A549 (cell line): ENCODE measurements at regions not wholly inside any gene's neighbourhood (a gene's known extent, or its start where the extent isn't known, plus 50 kb on each side); places are given as distances from the start of the nearest gene placed in this dataset.

Experiments used
- ATAC-seq, 2 experiments: fragments of 200-7000 bp in 1 of 2; fragments of >200 bp in 1 of 2; cut with Nextera tagmentation in 1 of 2; cut with Tn5 transposase in 1 of 2; 3 replicates each; pipeline versions ENCODE4 v1.8.0 to v1.9.1; 2018 to 2020; ENCODE audit warnings: mild to moderate bottlenecking in 1 of 2, moderate library complexity in 1 of 2
- CTCF ChIA-PET: fragments of 300-600 bp; sonication (Branson Sonifier 250); formaldehyde crosslinking; extraction: SDS; loops from one replicate; lab custom pipeline; 2021; ENCODE audit warnings: antibody characterized with exemption, inconsistent platforms; lab: Yijun Ruan, JAX
- POLR2A ChIA-PET: fragments of 350-600 bp; formaldehyde crosslinking; extraction: SDS; loops from one replicate; lab custom pipeline; 2021; ENCODE audit warnings: antibody characterized with exemption, inconsistent platforms; lab: Yijun Ruan, JAX
- DNase-seq, 2 experiments: peaks; one replicate each; pipeline versions ENCODE4 v3.0.0 to v3.0.0-alpha.2; 2011 to 2016; ENCODE audit warnings: low read depth in 1 of 2, low spot score in 1 of 2
- FAIRE-seq: peaks from 2 replicates; lab custom pipeline; 2011; peaks lifted over from hg19 to GRCh38; lab: Jason Lieb, UNC
- H3K27ac ChIP-seq, 2 experiments: fragments of >200 bp; sonication (Bioruptor Twin); formaldehyde crosslinking; 3 replicates each; pipeline ENCODE4 v1.5.1; 2016 to 2017
- H3K4me1 ChIP-seq: fragments of >200 bp; sonication (Bioruptor Twin); formaldehyde crosslinking; 3 replicates; pipeline ENCODE4 v1.6.1; 2016
- H3K4me2 ChIP-seq: fragments of >200 bp; sonication (Bioruptor Twin); formaldehyde crosslinking; 3 replicates; pipeline ENCODE4 v1.6.1; 2016
- H3K4me3 ChIP-seq: fragments of >200 bp; sonication (Bioruptor Twin); formaldehyde crosslinking; 3 replicates; pipeline ENCODE4 v1.5.1; 2016
- H3K9me3 ChIP-seq: fragments of >200 bp; sonication (Bioruptor Twin); formaldehyde crosslinking; 3 replicates; pipeline ENCODE4 v1.6.1; 2016
- BHLHE40 ChIP-seq: IDR thresholded peaks from 2 replicates; pipeline ENCODE4 v1.6.1; 2012; ENCODE audit warnings: low read depth, low read length, inconsistent platforms
- CEBPB ChIP-seq, 2 experiments: fragments of >200 bp in 1 of 2; sonication (Bioruptor Twin) in 1 of 2; formaldehyde crosslinking in 1 of 2; IDR thresholded peaks; 2 replicates each; pipeline ENCODE4 v1.6.1; 2012 to 2016
- CHD4 ChIP-seq: fragments of 200-600 bp; sonication (generic); IDR thresholded peaks from 2 replicates; pipeline ENCODE4 v1.6.1; 2016; ENCODE audit warnings: antibody characterized with exemption, mild to moderate bottlenecking, borderline replicate concordance
- EHMT2 ChIP-seq: fragments of 200-600 bp; sonication (generic); IDR thresholded peaks from 2 replicates; pipeline ENCODE4 v1.6.1; 2016; ENCODE audit warnings: antibody characterized with exemption, low read depth, mild to moderate bottlenecking, moderate library complexity
- EP300 ChIP-seq, 2 experiments: fragments of >200 bp; sonication (Bioruptor Twin); formaldehyde crosslinking; IDR thresholded peaks; 2 replicates in 1 of 2; 3 replicates in 1 of 2; pipeline ENCODE4 v1.6.1; 2016 to 2017
- HOXB13 ChIP-seq: fragments of 250-450 bp; sonication (Bioruptor Pico); IDR thresholded peaks from 2 replicates; pipeline ENCODE4 v1.5.0; 2020; ENCODE audit warnings: low read depth, mild to moderate bottlenecking, moderate library complexity
- HOXB5 ChIP-seq: fragments of 250-450 bp; sonication (Bioruptor Pico); IDR thresholded peaks from 2 replicates; pipeline ENCODE4 v1.5.0; 2020; ENCODE audit warnings: mild to moderate bottlenecking, moderate library complexity
- JUN ChIP-seq, 2 experiments: fragments of >200 bp; sonication (Bioruptor Twin); formaldehyde crosslinking; IDR thresholded peaks; 2 replicates in 1 of 2; 3 replicates in 1 of 2; pipeline ENCODE4 v1.6.1; 2016 to 2017
- MAZ ChIP-seq: fragments of 150-350 bp; IDR thresholded peaks from 2 replicates; pipeline ENCODE4 v1.6.1; 2014; ENCODE audit warnings: antibody characterized with exemption, low read depth, low read length, borderline replicate concordance
- MYC ChIP-seq: IDR thresholded peaks from 2 replicates; pipeline ENCODE4 v1.6.1; 2012; ENCODE audit warnings: mild to moderate bottlenecking, inconsistent platforms, low read length, improper control_type of control experiment, borderline replicate concordance
- NPAS2 ChIP-seq: fragments of 250-450 bp; sonication (Bioruptor Pico); IDR thresholded peaks from 2 replicates; pipeline ENCODE4 v1.8.0; 2022; ENCODE audit warnings: mild to moderate bottlenecking, moderate library complexity, borderline replicate concordance
- RFX5 ChIP-seq: fragments of 450-650 bp; IDR thresholded peaks from 2 replicates; pipeline ENCODE4 v1.7.1; 2014; ENCODE audit warnings: antibody characterized with exemption, mild to moderate bottlenecking, moderate library complexity
- RNF2 ChIP-seq: fragments of 200-600 bp; sonication (generic); IDR thresholded peaks from 2 replicates; pipeline ENCODE4 v1.6.1; 2016; ENCODE audit warnings: low read depth, mild to moderate bottlenecking, antibody characterized with exemption, moderate library complexity, borderline replicate concordance
- TFCP2L1 ChIP-seq: fragments of 250-450 bp; sonication (Bioruptor Pico); IDR thresholded peaks from 2 replicates; pipeline ENCODE4 v1.5.0; 2021; ENCODE audit warnings: mild to moderate bottlenecking
- ZFP36 ChIP-seq: fragments of 450-650 bp; IDR thresholded peaks from 2 replicates; pipeline ENCODE4 v1.6.1; 2014; ENCODE audit warnings: borderline replicate concordance; ENCODE audit not compliant: partially characterized antibody
- WGBS: methylation state at CpG from one replicate; pipeline ENCODE4 v1.1.6; 2017; ENCODE audit errors: missing lambda C conversion rate; 5-methylcytosine and 5-hydroxymethylcytosine counted together
- TF ChIP-seq, protein P1 (sequence below): IDR thresholded peaks from 2 replicates; pipeline ENCODE4 v1.6.1; 2012
- TF ChIP-seq, protein P2 (sequence below): fragments of 250-450 bp; sonication (Bioruptor Pico); IDR thresholded peaks from 2 replicates; pipeline ENCODE4 v1.5.0; 2020; ENCODE audit warnings: low read depth, mild to moderate bottlenecking, moderate library complexity
- TF ChIP-seq, protein P3 (sequence below): fragments of >200 bp; sonication (Bioruptor Twin); formaldehyde crosslinking; IDR thresholded peaks from 3 replicates; pipeline ENCODE4 v1.5.1; 2016
- TF ChIP-seq, protein P4 (sequence below): fragments of 200-600 bp; sonication (generic); IDR thresholded peaks from 2 replicates; pipeline ENCODE4 v1.6.1; 2016; ENCODE audit warnings: antibody characterized with exemption, mild to moderate bottlenecking, moderate library complexity
- TF ChIP-seq, protein P5 (sequence below): fragments of >200 bp; sonication (Bioruptor Twin); formaldehyde crosslinking; IDR thresholded peaks from 3 replicates; pipeline ENCODE4 v1.6.1; 2016
- TF ChIP-seq, protein P6 (sequence below): fragments of >200 bp; sonication (Bioruptor Twin); formaldehyde crosslinking; IDR thresholded peaks from 2 replicates; pipeline ENCODE4 v1.6.1; 2016

DNA sequence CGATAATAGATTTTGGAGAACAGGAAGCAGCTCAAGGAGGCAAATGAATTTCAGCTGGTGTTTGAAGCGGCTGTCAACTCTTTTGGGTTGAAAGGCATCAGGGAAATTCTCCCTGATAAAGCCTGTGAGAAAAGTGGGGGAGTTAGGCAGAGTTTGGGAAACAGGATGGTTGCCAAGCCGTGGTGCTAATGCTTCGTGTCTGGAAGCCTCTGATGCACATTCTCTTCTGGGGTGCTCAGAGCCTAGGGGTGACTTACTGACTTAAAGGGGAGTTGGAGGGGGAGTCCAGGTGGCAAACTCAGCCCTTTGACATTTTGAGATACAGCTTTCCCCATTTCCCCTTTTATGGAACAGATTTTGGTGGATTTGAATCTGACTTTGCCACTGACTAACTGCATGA lies 202.5 kb upstream of the CLINT1 start:
- FAIRE-seq (no peak), ATAC-seq (no peak), DNase-seq (no peak)
- H3K4me1 ChIP-seq, result no peaks in the 10 kb centered on the region
- H3K4me2 ChIP-seq, result no peak overlapping the region
- WGBS, result 31% methylated on average over 4 of the region's 4 CpGs
- no peak overlapping the region for H3K27ac ChIP-seq
- ChIA-PET CTCF (interaction anchor here (0.7 to 3.3 kb wide), 2 partner anchors 14 to 619 kb away, joined by 3 to 19 read pairs; no protein-coding TSS in a partner anchor), POLR2A (no interaction called here)
- H3K9me3 ChIP-seq, result no peaks in the 10 kb centered on the region
- no peak overlapping the region for H3K4me3 ChIP-seq
- no peak for TF ChIP-seq RNF2
- no peak for TF ChIP-seq EHMT2
- TF ChIP-seq TFCP2L1 (CRISPR knock-in tag), result no peak
- TF ChIP-seq, protein P1, sequence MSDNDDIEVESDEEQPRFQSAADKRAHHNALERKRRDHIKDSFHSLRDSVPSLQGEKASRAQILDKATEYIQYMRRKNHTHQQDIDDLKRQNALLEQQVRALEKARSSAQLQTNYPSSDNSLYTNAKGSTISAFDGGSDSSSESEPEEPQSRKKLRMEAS, result no peak
- TF ChIP-seq BHLHE40, result no peak
- no peak for TF ChIP-seq HOXB13 (CRISPR knock-in tag)
- TF ChIP-seq, protein P2, sequence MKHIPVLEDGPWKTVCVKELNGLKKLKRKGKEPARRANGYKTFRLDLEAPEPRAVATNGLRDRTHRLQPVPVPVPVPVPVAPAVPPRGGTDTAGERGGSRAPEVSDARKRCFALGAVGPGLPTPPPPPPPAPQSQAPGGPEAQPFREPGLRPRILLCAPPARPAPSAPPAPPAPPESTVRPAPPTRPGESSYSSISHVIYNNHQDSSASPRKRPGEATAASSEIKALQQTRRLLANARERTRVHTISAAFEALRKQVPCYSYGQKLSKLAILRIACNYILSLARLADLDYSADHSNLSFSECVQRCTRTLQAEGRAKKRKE (CRISPR knock-in tag), result no peak
- TF ChIP-seq, all 56 proteins: peak for 0

DNA sequence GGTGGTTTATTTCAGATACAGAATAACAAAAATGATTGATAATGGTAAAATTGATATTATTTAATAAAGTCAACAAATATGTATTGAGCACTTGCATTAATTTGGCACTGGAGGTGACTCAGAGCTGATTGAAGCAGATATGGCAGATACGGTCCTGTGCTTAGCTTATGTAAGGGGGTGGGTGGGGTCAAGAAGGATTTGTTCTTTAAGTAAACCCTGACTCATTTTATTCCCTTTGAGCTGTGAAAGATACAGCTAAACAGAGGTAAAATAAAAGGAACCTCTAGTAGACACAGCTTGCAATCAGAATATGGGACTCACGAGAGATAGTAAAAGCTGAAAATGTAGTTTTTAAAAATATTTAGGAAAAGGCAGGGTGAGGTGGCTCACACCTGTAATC lies 201.3 kb upstream of the CLINT1 start:
- Histone ChIP-seq H3K4me3 (no peak overlapping the region), H3K9me3 (no peaks in the 10 kb centered on the region), H3K27ac (no peak overlapping the region), H3K4me1 (no peaks in the 10 kb centered on the region), H3K4me2 (no peak overlapping the region)
- TF ChIP-seq MAZ (no peak), MYC (no peak), JUN (IDR thresholded peaks at IDR 0.05) (no peak)
- ATAC-seq, result no peak
- WGBS, result 6% methylated on average over 2 of the region's 2 CpGs
- ChIA-PET CTCF (interaction anchor here (0.7 to 3.3 kb wide), 3 partner anchors 15 to 1072 kb away, joined by 3 to 19 read pairs (median 5); no protein-coding TSS in a partner anchor), POLR2A (no interaction called here)
- FAIRE-seq, result no peak
- no peak for DNase-seq

DNA sequence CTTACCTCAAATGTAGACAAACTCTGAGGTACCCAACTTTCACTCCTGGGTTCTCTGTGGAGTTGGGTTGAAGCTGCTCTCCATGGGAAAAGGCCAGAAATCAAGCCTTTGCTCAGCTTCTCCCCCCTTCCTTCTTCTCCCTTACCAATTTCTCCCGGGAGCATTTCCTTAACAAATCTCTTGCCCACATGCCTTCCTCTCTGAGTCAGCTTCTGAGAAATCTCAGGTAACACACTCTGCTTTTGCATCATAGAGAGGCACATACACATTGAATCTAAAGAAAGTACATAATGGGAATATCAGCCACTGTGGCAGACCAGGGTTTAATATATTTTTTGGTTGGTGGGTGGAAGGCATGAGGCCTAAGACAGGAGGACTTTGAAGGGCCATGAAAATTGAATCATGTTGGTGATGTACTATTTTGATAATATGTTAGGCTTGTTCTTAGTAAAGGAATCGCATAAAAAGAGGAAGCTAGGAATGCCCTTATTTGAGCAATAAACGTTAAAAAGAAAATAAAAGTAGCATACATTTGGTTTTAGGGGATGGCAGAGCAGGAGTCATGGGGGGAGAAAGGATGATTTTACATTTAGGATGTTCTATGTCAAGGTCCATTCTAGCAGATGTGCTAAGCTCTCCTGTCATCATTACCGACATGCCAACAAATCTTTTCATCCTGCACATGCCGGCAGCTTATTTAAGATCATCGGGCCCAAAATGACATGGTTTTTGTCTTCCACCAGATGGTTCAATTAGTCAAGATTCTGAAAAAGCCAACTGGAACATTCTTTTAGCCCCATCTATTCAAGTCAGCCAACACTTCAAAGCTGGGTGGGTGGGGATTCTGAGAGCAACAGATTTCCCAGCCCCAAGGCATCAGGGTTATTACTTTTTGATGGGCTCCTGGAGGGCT lies 199.5 kb upstream of the CLINT1 start:
- no peak for ATAC-seq
- Histone ChIP-seq H3K4me2 (no peak overlapping the region), H3K4me1 (no peaks in the 10 kb centered on the region), H3K27ac (no peak overlapping the region), H3K9me3 (no peaks in the 10 kb centered on the region), H3K4me3 (no peak overlapping the region)
- POLR2A ChIA-PET, result no interaction called here
- CTCF ChIA-PET, result interaction anchor here (1.7 to 2.1 kb wide), 2 partner anchors 15 to 17 kb away, joined by 4 to 7 read pairs; no protein-coding TSS in a partner anchor
- DNase-seq, result no peak
- WGBS, result 53% methylated on average over 6 of the region's 6 CpGs
- no peak for FAIRE-seq
- TF ChIP-seq RFX5 (no peak), JUN (IDR thresholded peaks at IDR 0.05) (no peak), EP300 (IDR thresholded peaks at IDR 0.05) (no peak), HOXB5 (CRISPR knock-in tag) (no peak), CEBPB (IDR thresholded peaks at IDR 0.05) (no peak), HOXB13 (CRISPR knock-in tag) (no peak), ZFP36 (no peak), CHD4 (no peak), MAZ (no peak), NPAS2 (CRISPR knock-in tag) (no peak)
- TF ChIP-seq, protein P3, sequence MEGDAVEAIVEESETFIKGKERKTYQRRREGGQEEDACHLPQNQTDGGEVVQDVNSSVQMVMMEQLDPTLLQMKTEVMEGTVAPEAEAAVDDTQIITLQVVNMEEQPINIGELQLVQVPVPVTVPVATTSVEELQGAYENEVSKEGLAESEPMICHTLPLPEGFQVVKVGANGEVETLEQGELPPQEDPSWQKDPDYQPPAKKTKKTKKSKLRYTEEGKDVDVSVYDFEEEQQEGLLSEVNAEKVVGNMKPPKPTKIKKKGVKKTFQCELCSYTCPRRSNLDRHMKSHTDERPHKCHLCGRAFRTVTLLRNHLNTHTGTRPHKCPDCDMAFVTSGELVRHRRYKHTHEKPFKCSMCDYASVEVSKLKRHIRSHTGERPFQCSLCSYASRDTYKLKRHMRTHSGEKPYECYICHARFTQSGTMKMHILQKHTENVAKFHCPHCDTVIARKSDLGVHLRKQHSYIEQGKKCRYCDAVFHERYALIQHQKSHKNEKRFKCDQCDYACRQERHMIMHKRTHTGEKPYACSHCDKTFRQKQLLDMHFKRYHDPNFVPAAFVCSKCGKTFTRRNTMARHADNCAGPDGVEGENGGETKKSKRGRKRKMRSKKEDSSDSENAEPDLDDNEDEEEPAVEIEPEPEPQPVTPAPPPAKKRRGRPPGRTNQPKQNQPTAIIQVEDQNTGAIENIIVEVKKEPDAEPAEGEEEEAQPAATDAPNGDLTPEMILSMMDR, result no peak
- TF ChIP-seq, protein P2 (CRISPR knock-in tag), result no peak
- TF ChIP-seq, protein P4, sequence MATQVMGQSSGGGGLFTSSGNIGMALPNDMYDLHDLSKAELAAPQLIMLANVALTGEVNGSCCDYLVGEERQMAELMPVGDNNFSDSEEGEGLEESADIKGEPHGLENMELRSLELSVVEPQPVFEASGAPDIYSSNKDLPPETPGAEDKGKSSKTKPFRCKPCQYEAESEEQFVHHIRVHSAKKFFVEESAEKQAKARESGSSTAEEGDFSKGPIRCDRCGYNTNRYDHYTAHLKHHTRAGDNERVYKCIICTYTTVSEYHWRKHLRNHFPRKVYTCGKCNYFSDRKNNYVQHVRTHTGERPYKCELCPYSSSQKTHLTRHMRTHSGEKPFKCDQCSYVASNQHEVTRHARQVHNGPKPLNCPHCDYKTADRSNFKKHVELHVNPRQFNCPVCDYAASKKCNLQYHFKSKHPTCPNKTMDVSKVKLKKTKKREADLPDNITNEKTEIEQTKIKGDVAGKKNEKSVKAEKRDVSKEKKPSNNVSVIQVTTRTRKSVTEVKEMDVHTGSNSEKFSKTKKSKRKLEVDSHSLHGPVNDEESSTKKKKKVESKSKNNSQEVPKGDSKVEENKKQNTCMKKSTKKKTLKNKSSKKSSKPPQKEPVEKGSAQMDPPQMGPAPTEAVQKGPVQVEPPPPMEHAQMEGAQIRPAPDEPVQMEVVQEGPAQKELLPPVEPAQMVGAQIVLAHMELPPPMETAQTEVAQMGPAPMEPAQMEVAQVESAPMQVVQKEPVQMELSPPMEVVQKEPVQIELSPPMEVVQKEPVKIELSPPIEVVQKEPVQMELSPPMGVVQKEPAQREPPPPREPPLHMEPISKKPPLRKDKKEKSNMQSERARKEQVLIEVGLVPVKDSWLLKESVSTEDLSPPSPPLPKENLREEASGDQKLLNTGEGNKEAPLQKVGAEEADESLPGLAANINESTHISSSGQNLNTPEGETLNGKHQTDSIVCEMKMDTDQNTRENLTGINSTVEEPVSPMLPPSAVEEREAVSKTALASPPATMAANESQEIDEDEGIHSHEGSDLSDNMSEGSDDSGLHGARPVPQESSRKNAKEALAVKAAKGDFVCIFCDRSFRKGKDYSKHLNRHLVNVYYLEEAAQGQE, result no peak
- TF ChIP-seq, protein P5, sequence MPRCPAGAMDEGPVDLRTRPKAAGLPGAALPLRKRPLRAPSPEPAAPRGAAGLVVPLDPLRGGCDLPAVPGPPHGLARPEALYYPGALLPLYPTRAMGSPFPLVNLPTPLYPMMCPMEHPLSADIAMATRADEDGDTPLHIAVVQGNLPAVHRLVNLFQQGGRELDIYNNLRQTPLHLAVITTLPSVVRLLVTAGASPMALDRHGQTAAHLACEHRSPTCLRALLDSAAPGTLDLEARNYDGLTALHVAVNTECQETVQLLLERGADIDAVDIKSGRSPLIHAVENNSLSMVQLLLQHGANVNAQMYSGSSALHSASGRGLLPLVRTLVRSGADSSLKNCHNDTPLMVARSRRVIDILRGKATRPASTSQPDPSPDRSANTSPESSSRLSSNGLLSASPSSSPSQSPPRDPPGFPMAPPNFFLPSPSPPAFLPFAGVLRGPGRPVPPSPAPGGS, result no peak
- TF ChIP-seq, protein P6, sequence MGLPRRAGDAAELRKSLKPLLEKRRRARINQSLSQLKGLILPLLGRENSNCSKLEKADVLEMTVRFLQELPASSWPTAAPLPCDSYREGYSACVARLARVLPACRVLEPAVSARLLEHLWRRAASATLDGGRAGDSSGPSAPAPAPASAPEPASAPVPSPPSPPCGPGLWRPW, result no peak
